ENCODE measurements at regions not wholly inside any gene's neighbourhood (a gene's known extent, or its start where the extent isn't known, plus 50 kb on each side); places are given as distances from the start of the nearest gene placed in this dataset.

DNA sequence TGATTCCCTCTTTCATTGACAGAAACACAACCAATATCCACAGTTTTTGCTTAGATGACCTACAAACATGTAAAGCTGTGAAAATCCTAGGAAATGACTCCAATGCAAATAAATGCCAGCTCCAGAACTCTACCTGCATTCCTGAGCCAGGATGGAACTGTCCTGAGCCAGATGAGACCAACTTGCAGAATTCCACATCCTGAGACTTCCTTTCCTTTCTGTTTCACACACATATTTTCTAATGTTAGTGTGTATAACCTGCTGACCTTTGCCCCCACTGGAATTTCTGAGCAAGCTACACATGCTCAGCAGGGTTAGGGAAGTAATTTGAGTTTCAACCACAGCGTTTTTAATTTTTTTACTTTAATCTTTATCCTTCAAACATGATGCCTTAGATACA, 69.6 kb upstream of the ADGRF1 start:
- no peak overlapping the region for H3K4me3 ChIP-seq (ENCODE audit: insufficient read depth in 1 of 2, low read depth in 1 of 2, low read length in 2 of 2)
- no peaks in the 10 kb centered on the region for H3K27me3 ChIP-seq (ENCODE audit: control insufficient read depth in 1 of 2, insufficient read depth in 1 of 2, low read length in 2 of 2)
- H3K36me3 ChIP-seq (ENCODE audit: control insufficient read depth in 1 of 2, insufficient read depth in 2 of 2, low read depth in 1 of 2, low read length in 2 of 2), result no peaks in the 10 kb centered on the region
- peak overlapping the region; percentile 70 for H3K27ac ChIP-seq (ENCODE audit: low read length, poor library complexity, severe bottlenecking)
- H3K4me1 ChIP-seq (ENCODE audit: control insufficient read depth, insufficient read depth, low read depth, low read length), result peaks cover 10% of the 10 kb centered on the region
- no peaks in the 10 kb centered on the region for H3K9me3 ChIP-seq (ENCODE audit: control insufficient read depth, low read length)
- H3K79me1 ChIP-seq (replicated peaks; ENCODE audit: low read length, poor library complexity, severe bottlenecking), result no peaks in the 10 kb centered on the region
- WGBS, result 57% methylated on average over 1 of the region's 1 CpG
- no peak overlapping the region for H3K23ac ChIP-seq (ENCODE audit: low read length in 2 of 2)
- peak overlapping the region in 1 of 2 experiments; percentile 61 for H2BK12ac ChIP-seq (ENCODE audit: low read length in 2 of 2)
- no peak overlapping the region for H4K91ac ChIP-seq (ENCODE audit: low read length)
- H2AFZ ChIP-seq (ENCODE audit: low read depth, low read length), result no peak overlapping the region
- H2BK120ac ChIP-seq (ENCODE audit: low read depth, low read length), result no peak overlapping the region
- H2BK15ac ChIP-seq (ENCODE audit: low read depth, poor library complexity, severe bottlenecking), result no peak overlapping the region
- H2BK5ac ChIP-seq (ENCODE audit: low read depth, low read length, poor library complexity, severe bottlenecking), result no peak overlapping the region
- H2AK5ac ChIP-seq (ENCODE audit: low read length, severe bottlenecking), result no peak overlapping the region
- H3K14ac ChIP-seq (ENCODE audit: low read length in 2 of 2), result no peak overlapping the region
- H3K4ac ChIP-seq (ENCODE audit: low read depth in 1 of 2, low read length in 2 of 2), result no peak overlapping the region
- peak; percentile 24 for DNase-seq
- H3K9ac ChIP-seq (ENCODE audit: low read length), result no peak overlapping the region
- H4K8ac ChIP-seq (ENCODE audit: low read length), result no peak overlapping the region
- no peak overlapping the region for H3K4me2 ChIP-seq (ENCODE audit: low read length, poor library complexity, severe bottlenecking)
- no peak overlapping the region for H3K18ac ChIP-seq (ENCODE audit: low read depth in 1 of 2, low read length in 2 of 2)

DNA sequence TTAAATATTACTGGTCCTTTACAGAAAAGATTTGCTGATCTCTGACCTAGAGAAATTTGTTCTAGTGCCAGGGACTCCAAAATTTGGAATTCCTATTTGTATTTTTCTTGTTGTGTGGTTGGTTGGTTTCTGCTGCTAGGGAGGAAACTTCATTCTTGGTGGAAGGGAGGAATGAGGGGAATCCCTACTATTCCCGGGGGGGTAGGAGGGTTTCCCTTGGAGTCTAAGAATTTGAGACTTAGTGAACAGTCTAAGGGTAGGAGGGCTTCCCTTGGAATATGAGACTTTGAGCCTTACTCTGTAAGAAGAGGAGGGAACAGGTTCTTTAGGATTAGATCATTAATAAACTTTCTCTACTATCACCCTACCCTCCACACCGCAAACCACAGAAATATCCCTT, 67.1 kb upstream of the ADGRF1 start:
- Histone ChIP-seq H3K27me3 (ENCODE audit: control insufficient read depth in 1 of 2, insufficient read depth in 1 of 2, low read length in 2 of 2) (no peaks in the 10 kb centered on the region), H3K4ac (ENCODE audit: low read depth in 1 of 2, low read length in 2 of 2) (no peak overlapping the region), H4K91ac (ENCODE audit: low read length) (no peak overlapping the region), H3K4me3 (ENCODE audit: insufficient read depth in 1 of 2, low read depth in 1 of 2, low read length in 2 of 2) (no peak overlapping the region), H3K14ac (ENCODE audit: low read length in 2 of 2) (no peak overlapping the region), H2AK5ac (ENCODE audit: low read length, severe bottlenecking) (no peak overlapping the region), H3K36me3 (ENCODE audit: control insufficient read depth in 1 of 2, insufficient read depth in 2 of 2, low read depth in 1 of 2, low read length in 2 of 2) (no peaks in the 10 kb centered on the region), H3K9me3 (ENCODE audit: control insufficient read depth, low read length) (no peaks in the 10 kb centered on the region), H2BK5ac (ENCODE audit: low read depth, low read length, poor library complexity, severe bottlenecking) (no peak overlapping the region), H3K9ac (ENCODE audit: low read length) (no peak overlapping the region), H3K79me1 (replicated peaks; ENCODE audit: low read length, poor library complexity, severe bottlenecking) (no peaks in the 10 kb centered on the region), H2AFZ (ENCODE audit: low read depth, low read length) (no peak overlapping the region), H3K23ac (ENCODE audit: low read length in 2 of 2) (no peak overlapping the region), H3K4me2 (ENCODE audit: low read length, poor library complexity, severe bottlenecking) (no peak overlapping the region), H2BK12ac (ENCODE audit: low read length in 2 of 2) (no peak overlapping the region), H3K27ac (ENCODE audit: low read length, poor library complexity, severe bottlenecking) (no peak overlapping the region), H3K4me1 (ENCODE audit: control insufficient read depth, insufficient read depth, low read depth, low read length) (peaks cover 10% of the 10 kb centered on the region), H3K18ac (ENCODE audit: low read depth in 1 of 2, low read length in 2 of 2) (no peak overlapping the region), H2BK15ac (ENCODE audit: low read depth, poor library complexity, severe bottlenecking) (no peak overlapping the region), H2BK120ac (ENCODE audit: low read depth, low read length) (no peak overlapping the region), H4K8ac (ENCODE audit: low read length) (no peak overlapping the region)
- 50% methylated on average over 1 of the region's 2 CpGs for WGBS
- DNase-seq, result no peak

DNA sequence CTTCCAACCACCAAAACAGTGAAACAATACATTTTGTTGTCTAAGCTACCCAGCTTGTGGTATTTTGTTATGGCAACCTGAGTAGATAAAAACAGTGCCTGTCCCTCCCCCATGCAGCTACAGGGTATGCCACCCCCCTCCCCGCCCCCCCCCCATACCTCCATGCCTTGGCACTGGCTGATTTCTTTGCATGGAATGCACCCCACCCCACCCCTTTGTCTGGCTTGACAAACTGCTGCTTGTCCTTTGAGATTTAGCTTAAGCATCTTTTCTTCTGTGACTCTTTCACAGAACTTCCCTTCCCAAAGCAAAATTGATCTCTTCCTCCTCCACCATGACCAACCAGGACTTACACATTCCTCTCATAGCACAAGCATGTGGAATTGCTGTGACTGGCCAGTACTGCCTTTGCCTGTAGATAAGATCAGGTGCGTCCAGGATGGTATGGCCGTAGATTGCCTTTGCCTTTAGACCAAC, 64.6 kb upstream of the ADGRF1 start:
- H2AK5ac ChIP-seq (ENCODE audit: low read length, severe bottlenecking), result no peak overlapping the region
- H4K8ac ChIP-seq (ENCODE audit: low read length), result no peak overlapping the region
- no peak overlapping the region for H2BK15ac ChIP-seq (ENCODE audit: low read depth, poor library complexity, severe bottlenecking)
- H3K4me2 ChIP-seq (ENCODE audit: low read length, poor library complexity, severe bottlenecking), result no peak overlapping the region
- H3K27ac ChIP-seq (ENCODE audit: low read length, poor library complexity, severe bottlenecking), result no peak overlapping the region
- peak overlapping the region in 1 of 2 experiments; percentile 44 for H3K4ac ChIP-seq (ENCODE audit: low read depth in 1 of 2, low read length in 2 of 2)
- DNase-seq, result no peak
- no peaks in the 10 kb centered on the region for H3K36me3 ChIP-seq (ENCODE audit: control insufficient read depth in 1 of 2, insufficient read depth in 2 of 2, low read depth in 1 of 2, low read length in 2 of 2)
- no peak overlapping the region for H3K14ac ChIP-seq (ENCODE audit: low read length in 2 of 2)
- H3K18ac ChIP-seq (ENCODE audit: low read depth in 1 of 2, low read length in 2 of 2), result peak overlapping the region in 1 of 2 experiments; percentile 61
- no peak overlapping the region for H2BK5ac ChIP-seq (ENCODE audit: low read depth, low read length, poor library complexity, severe bottlenecking)
- no peak overlapping the region for H3K23ac ChIP-seq (ENCODE audit: low read length in 2 of 2)
- H4K91ac ChIP-seq (ENCODE audit: low read length), result no peak overlapping the region
- WGBS, result 81% methylated on average over 3 of the region's 3 CpGs
- H3K9me3 ChIP-seq (ENCODE audit: control insufficient read depth, low read length), result no peaks in the 10 kb centered on the region
- H3K79me1 ChIP-seq (replicated peaks; ENCODE audit: low read length, poor library complexity, severe bottlenecking), result no peaks in the 10 kb centered on the region
- no peaks in the 10 kb centered on the region for H3K27me3 ChIP-seq (ENCODE audit: control insufficient read depth in 1 of 2, insufficient read depth in 1 of 2, low read length in 2 of 2)
- H2BK12ac ChIP-seq (ENCODE audit: low read length in 2 of 2), result peak overlapping the region in 1 of 2 experiments; percentile 99
- no peak overlapping the region for H3K4me3 ChIP-seq (ENCODE audit: insufficient read depth in 1 of 2, low read depth in 1 of 2, low read length in 2 of 2)
- no peak overlapping the region for H3K9ac ChIP-seq (ENCODE audit: low read length)
- H3K4me1 ChIP-seq (ENCODE audit: control insufficient read depth, insufficient read depth, low read depth, low read length), result peaks cover 7% of the 10 kb centered on the region
- no peak overlapping the region for H2BK120ac ChIP-seq (ENCODE audit: low read depth, low read length)
- no peak overlapping the region for H2AFZ ChIP-seq (ENCODE audit: low read depth, low read length)

DNA sequence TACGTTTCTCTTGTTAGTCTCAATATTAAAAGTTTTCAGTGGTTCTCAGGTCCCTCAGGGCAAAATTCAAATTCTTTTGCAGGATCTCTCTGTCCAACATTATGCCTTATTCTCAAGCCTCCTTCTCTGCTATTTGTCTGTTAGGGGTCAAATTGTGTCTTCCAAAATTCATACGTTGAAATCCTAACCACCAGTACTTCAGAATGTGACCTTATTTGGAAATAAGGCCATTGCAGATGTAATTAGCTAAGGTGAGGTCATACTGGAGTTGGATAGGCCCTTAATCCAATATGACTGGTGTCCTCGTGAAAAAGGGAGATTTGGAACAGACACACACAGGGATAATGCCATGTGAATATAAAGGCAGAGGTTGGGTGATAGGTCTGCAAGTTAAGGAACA, 64.1 kb upstream of the ADGRF1 start:
- H2AK5ac ChIP-seq (ENCODE audit: low read length, severe bottlenecking), result no peak overlapping the region
- no peak overlapping the region for H3K27ac ChIP-seq (ENCODE audit: low read length, poor library complexity, severe bottlenecking)
- H3K23ac ChIP-seq (ENCODE audit: low read length in 2 of 2), result no peak overlapping the region
- no peak overlapping the region for H4K8ac ChIP-seq (ENCODE audit: low read length)
- peaks cover 7% of the 10 kb centered on the region for H3K4me1 ChIP-seq (ENCODE audit: control insufficient read depth, insufficient read depth, low read depth, low read length)
- peak; percentile 4 for DNase-seq
- H3K4ac ChIP-seq (ENCODE audit: low read depth in 1 of 2, low read length in 2 of 2), result peak overlapping the region in 1 of 2 experiments; percentile 44
- no peak overlapping the region for H2BK120ac ChIP-seq (ENCODE audit: low read depth, low read length)
- no peak overlapping the region for H3K4me3 ChIP-seq (ENCODE audit: insufficient read depth in 1 of 2, low read depth in 1 of 2, low read length in 2 of 2)
- no peak overlapping the region for H2BK15ac ChIP-seq (ENCODE audit: low read depth, poor library complexity, severe bottlenecking)
- H3K79me1 ChIP-seq (replicated peaks; ENCODE audit: low read length, poor library complexity, severe bottlenecking), result no peaks in the 10 kb centered on the region
- WGBS, result 60% methylated on average over 1 of the region's 3 CpGs
- no peak overlapping the region for H4K91ac ChIP-seq (ENCODE audit: low read length)
- no peaks in the 10 kb centered on the region for H3K36me3 ChIP-seq (ENCODE audit: control insufficient read depth in 1 of 2, insufficient read depth in 2 of 2, low read depth in 1 of 2, low read length in 2 of 2)
- H3K9me3 ChIP-seq (ENCODE audit: control insufficient read depth, low read length), result no peaks in the 10 kb centered on the region
- no peak overlapping the region for H3K14ac ChIP-seq (ENCODE audit: low read length in 2 of 2)
- H2BK5ac ChIP-seq (ENCODE audit: low read depth, low read length, poor library complexity, severe bottlenecking), result no peak overlapping the region
- no peak overlapping the region for H3K4me2 ChIP-seq (ENCODE audit: low read length, poor library complexity, severe bottlenecking)
- peak overlapping the region in 1 of 2 experiments; percentile 54 for H2BK12ac ChIP-seq (ENCODE audit: low read length in 2 of 2)
- peak overlapping the region in 1 of 2 experiments; percentile 34 for H3K18ac ChIP-seq (ENCODE audit: low read depth in 1 of 2, low read length in 2 of 2)
- H2AFZ ChIP-seq (ENCODE audit: low read depth, low read length), result no peak overlapping the region
- no peak overlapping the region for H3K9ac ChIP-seq (ENCODE audit: low read length)
- H3K27me3 ChIP-seq (ENCODE audit: control insufficient read depth in 1 of 2, insufficient read depth in 1 of 2, low read length in 2 of 2), result no peaks in the 10 kb centered on the region
